MM.1S (cell line): ENCODE measurements at regions not wholly inside any gene's neighbourhood (a gene's known extent, or its start where the extent isn't known, plus 50 kb on each side); places are given as distances from the start of the nearest gene placed in this dataset.

ENCODE experiments used
- DNase-seq: peaks from one replicate; pipeline ENCODE4 v3.0.0-alpha.2; 2015
- H2AFZ ChIP-seq: fragments of 300-600 bp; sonication (generic); 2 replicates; pipeline ENCODE4 v1.6.0; 2016; ENCODE audit warnings: antibody characterized with exemption, low read length
- H3F3A ChIP-seq: fragments of 300-600 bp; sonication (generic); 2 replicates; pipeline ENCODE4 v1.6.1; 2016; ENCODE audit warnings: mild to moderate bottlenecking, antibody characterized with exemption, low read length, moderate library complexity, mixed read lengths; ENCODE audit not compliant: insufficient read depth
- H3K27ac ChIP-seq: fragments of 300-600 bp; sonication (generic); 2 replicates; pipeline ENCODE4 v1.5.1; 2016; ENCODE audit warnings: mild to moderate bottlenecking, low read length
- H3K27me3 ChIP-seq: fragments of 300-600 bp; sonication (generic); replicated peaks from 2 replicates; pipeline ENCODE4 v1.6.0; 2016; ENCODE audit warnings: low read length; ENCODE audit not compliant: insufficient read depth
- H3K36me3 ChIP-seq: fragments of 300-600 bp; sonication (generic); replicated peaks from 2 replicates; pipeline ENCODE4 v1.6.1; 2016; ENCODE audit warnings: mild to moderate bottlenecking, low read length, mixed read lengths; ENCODE audit not compliant: insufficient read depth
- H3K4me1 ChIP-seq: fragments of 300-600 bp; sonication (generic); 2 replicates; pipeline ENCODE4 v1.6.1; 2016; ENCODE audit warnings: low read length, mixed read lengths
- H3K4me2 ChIP-seq: fragments of 300-600 bp; sonication (generic); 2 replicates; pipeline ENCODE4 v1.6.0; 2016; ENCODE audit warnings: low read depth, low read length
- H3K4me3 ChIP-seq: fragments of 300-600 bp; sonication (generic); 2 replicates; pipeline ENCODE4 v1.5.1; 2016; ENCODE audit warnings: low read length, mixed read lengths
- H3K79me2 ChIP-seq: fragments of 300-600 bp; sonication (generic); 2 replicates; pipeline ENCODE4 v1.6.1; 2016; ENCODE audit warnings: mixed run types, low read length, mixed read lengths
- H3K9ac ChIP-seq: fragments of 300-600 bp; sonication (generic); 2 replicates; pipeline ENCODE4 v1.6.1; 2016; ENCODE audit warnings: low read length, mixed read lengths
- H3K9me2 ChIP-seq: fragments of 300-600 bp; sonication (generic); replicated peaks from 2 replicates; pipeline ENCODE4 v1.6.1; 2016; ENCODE audit warnings: mild to moderate bottlenecking, low read length, mixed read lengths; ENCODE audit not compliant: insufficient read depth
- H3K9me3 ChIP-seq: fragments of 300-600 bp; sonication (generic); replicated peaks from 2 replicates; pipeline ENCODE4 v1.6.1; 2016; ENCODE audit warnings: mild to moderate bottlenecking, low read length, mixed read lengths; ENCODE audit not compliant: insufficient read depth
- H4K20me1 ChIP-seq: fragments of 300-600 bp; sonication (generic); 2 replicates; pipeline ENCODE4 v1.6.1; 2016; ENCODE audit warnings: mild to moderate bottlenecking, low read length, moderate library complexity, mixed read lengths; ENCODE audit not compliant: insufficient read depth
- EZH2 ChIP-seq: fragments of 300-600 bp; sonication (generic); optimal IDR thresholded peaks from 2 replicates; pipeline ENCODE3; 2017; ENCODE audit warnings: low read depth, mild to moderate bottlenecking, antibody characterized with exemption, low read length, mixed read lengths
- EZH2phosphoT487 ChIP-seq: fragments of 300-600 bp; sonication (generic); IDR thresholded peaks from 2 replicates; pipeline ENCODE4 v1.6.1; 2018; ENCODE audit warnings: antibody characterized with exemption, low read length
- TF ChIP-seq, protein P1 (sequence below): fragments of 300-600 bp; sonication (generic); IDR thresholded peaks from 2 replicates; pipeline ENCODE4 v1.5.1; 2016; ENCODE audit warnings: antibody characterized with exemption, low read length, mixed read lengths

DNA sequence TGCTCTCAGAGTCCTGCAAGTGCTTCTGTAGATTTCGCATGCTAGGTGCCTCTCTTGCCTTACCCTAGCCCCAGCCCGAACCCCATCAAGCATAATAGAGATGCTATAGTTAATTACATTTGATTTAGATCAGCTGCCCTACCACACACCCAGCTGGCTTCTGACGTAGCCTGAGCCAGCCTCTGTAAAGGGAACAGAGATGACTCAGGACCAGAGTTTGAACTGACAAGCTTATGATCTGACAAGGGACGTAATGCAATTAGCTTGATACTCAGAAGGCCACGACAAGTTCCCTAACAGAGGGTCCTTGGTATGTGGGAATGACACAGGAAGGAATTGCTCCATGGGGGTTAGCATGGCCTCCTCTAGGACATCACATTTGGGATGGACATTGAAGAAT is 126.6 kb downstream of the LRATD1 start:
- Histone ChIP-seq H4K20me1 (no peaks in the 10 kb centered on the region), H3F3A (no peaks in the 10 kb centered on the region), H2AFZ (no peak overlapping the region), H3K4me2 (no peak overlapping the region), H3K4me1 (no peaks in the 10 kb centered on the region), H3K79me2 (no peaks in the 10 kb centered on the region), H3K27ac (no peak overlapping the region), H3K9me2 (no peaks in the 10 kb centered on the region), H3K36me3 (no peaks in the 10 kb centered on the region), H3K9ac (no peak overlapping the region), H3K27me3 (no peaks in the 10 kb centered on the region), H3K9me3 (no peaks in the 10 kb centered on the region), H3K4me3 (no peak overlapping the region)
- TF ChIP-seq, protein P1, sequence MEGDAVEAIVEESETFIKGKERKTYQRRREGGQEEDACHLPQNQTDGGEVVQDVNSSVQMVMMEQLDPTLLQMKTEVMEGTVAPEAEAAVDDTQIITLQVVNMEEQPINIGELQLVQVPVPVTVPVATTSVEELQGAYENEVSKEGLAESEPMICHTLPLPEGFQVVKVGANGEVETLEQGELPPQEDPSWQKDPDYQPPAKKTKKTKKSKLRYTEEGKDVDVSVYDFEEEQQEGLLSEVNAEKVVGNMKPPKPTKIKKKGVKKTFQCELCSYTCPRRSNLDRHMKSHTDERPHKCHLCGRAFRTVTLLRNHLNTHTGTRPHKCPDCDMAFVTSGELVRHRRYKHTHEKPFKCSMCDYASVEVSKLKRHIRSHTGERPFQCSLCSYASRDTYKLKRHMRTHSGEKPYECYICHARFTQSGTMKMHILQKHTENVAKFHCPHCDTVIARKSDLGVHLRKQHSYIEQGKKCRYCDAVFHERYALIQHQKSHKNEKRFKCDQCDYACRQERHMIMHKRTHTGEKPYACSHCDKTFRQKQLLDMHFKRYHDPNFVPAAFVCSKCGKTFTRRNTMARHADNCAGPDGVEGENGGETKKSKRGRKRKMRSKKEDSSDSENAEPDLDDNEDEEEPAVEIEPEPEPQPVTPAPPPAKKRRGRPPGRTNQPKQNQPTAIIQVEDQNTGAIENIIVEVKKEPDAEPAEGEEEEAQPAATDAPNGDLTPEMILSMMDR: no peak
- TF ChIP-seq EZH2: no peak
- TF ChIP-seq EZH2phosphoT487: no peak
- DNase-seq: no peak

- no peaks in the 10 kb centered on the region for H3K9me3 ChIP-seq
- no peak overlapping the region for H3K4me2 ChIP-seq
- DNase-seq: no peak
- no peaks in the 10 kb centered on the region for H3F3A ChIP-seq
- no peak overlapping the region for H3K9ac ChIP-seq
- no peaks in the 10 kb centered on the region for H3K9me2 ChIP-seq
- no peak overlapping the region for H2AFZ ChIP-seq
- H3K36me3 ChIP-seq: no peaks in the 10 kb centered on the region
- TF ChIP-seq EZH2phosphoT487 (no peak), EZH2 (no peak)
- TF ChIP-seq, protein P1: no peak
- no peaks in the 10 kb centered on the region for H4K20me1 ChIP-seq
- no peaks in the 10 kb centered on the region for H3K27me3 ChIP-seq
- no peak overlapping the region for H3K4me3 ChIP-seq
- no peaks in the 10 kb centered on the region for H3K4me1 ChIP-seq
- no peaks in the 10 kb centered on the region for H3K79me2 ChIP-seq
- no peak overlapping the region for H3K27ac ChIP-seq
Observed at GRCh38 chr2:14760169-14760568, 127.7 kb downstream of the LRATD1 start.

DNA sequence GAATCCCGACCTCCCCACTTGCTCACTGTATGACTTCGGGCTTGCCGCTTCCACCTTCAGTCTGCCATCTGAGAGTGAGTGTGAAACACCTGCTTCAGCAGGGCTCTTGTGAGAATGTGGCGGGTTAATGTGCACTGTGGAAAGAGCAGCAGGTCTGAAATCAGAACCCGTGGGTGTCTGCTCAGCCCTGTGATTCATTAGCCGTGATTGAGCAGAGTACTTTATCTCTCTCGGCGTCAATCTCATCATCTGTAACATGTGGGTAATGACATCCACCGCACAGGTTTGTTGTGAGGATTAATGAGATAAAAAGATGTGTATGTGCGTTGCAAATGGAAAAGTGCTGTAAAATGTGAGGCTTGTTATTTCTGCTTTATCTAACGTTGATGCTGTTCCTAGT is 128.6 kb downstream of the LRATD1 start:
- H3F3A ChIP-seq: no peaks in the 10 kb centered on the region
- H3K4me2 ChIP-seq: no peak overlapping the region
- no peaks in the 10 kb centered on the region for H3K79me2 ChIP-seq
- no peak overlapping the region for H3K27ac ChIP-seq
- H3K4me3 ChIP-seq: no peak overlapping the region
- H3K4me1 ChIP-seq: no peaks in the 10 kb centered on the region
- H3K36me3 ChIP-seq: no peaks in the 10 kb centered on the region
- H3K9me3 ChIP-seq: no peaks in the 10 kb centered on the region
- TF ChIP-seq EZH2phosphoT487 (no peak), EZH2 (no peak)
- TF ChIP-seq, protein P1: no peak
- no peaks in the 10 kb centered on the region for H3K9me2 ChIP-seq
- DNase-seq: no peak
- H2AFZ ChIP-seq: no peak overlapping the region
- no peaks in the 10 kb centered on the region for H3K27me3 ChIP-seq
- no peak overlapping the region for H3K9ac ChIP-seq
- H4K20me1 ChIP-seq: no peaks in the 10 kb centered on the region
